A673 (cell line): ENCODE measurements at regions not wholly inside any gene's neighbourhood (a gene's known extent, or its start where the extent isn't known, plus 50 kb on each side); places are given as distances from the start of the nearest gene placed in this dataset.
"Not testable (repeated sequence)": the region's sequence is repeated elsewhere in the genome, so short reads cannot be mapped to it uniquely, and the experiment has no call there.

Source experiments
- BruUV-seq: library from RNA; stranded (reverse); fragments of 400-500 nt; replicated peaks from 2 replicates; lab custom pipeline; 2021; lab: Mats Ljungman, UMichigan
- CTCF ChIA-PET: fragments of 300-600 bp; sonication (Branson Sonifier 250); formaldehyde crosslinking; loops from one replicate; lab custom pipeline; 2022; ENCODE audit warnings: antibody characterized with exemption; lab: Charles Lee
- POLR2A ChIA-PET: fragments of 300-600 bp; sonication (Branson Sonifier 250); formaldehyde crosslinking; loops from one replicate; lab custom pipeline; 2022; ENCODE audit warnings: antibody characterized with exemption; ENCODE audit not compliant: low non-redundant PET; lab: Charles Lee
- DNase-seq: peaks from one replicate; pipeline ENCODE4 v3.0.0-alpha.2; 2015; ENCODE audit warnings: low spot score
- H3K27ac ChIP-seq: fragments of 200-600 bp; sonication (generic); 2 replicates; pipeline ENCODE4 v1.5.1; 2016; ENCODE audit warnings: mixed run types, low read depth, mild to moderate bottlenecking, mixed read lengths, antibody characterized with exemption, low read length; ENCODE audit not compliant: poor library complexity, severe bottlenecking
- H3K27me3 ChIP-seq: fragments of 200-600 bp; sonication (generic); replicated peaks from 2 replicates; pipeline ENCODE4 v1.6.1; 2017; ENCODE audit warnings: mixed run types, low read depth, mild to moderate bottlenecking, mixed read lengths, antibody characterized with exemption, low read length; ENCODE audit not compliant: insufficient read depth, poor library complexity
- H3K36me3 ChIP-seq: fragments of 200-600 bp; sonication (generic); 2 replicates; pipeline ENCODE4 v1.6.1; 2016; ENCODE audit warnings: mixed run types, mild to moderate bottlenecking, mixed read lengths, antibody characterized with exemption, low read length; ENCODE audit not compliant: insufficient read depth, poor library complexity, severe bottlenecking
- H3K4me1 ChIP-seq: fragments of 200-600 bp; sonication (generic); 2 replicates; pipeline ENCODE4 v1.6.1; 2017; ENCODE audit warnings: mixed run types, mild to moderate bottlenecking, mixed read lengths, antibody characterized with exemption, low read length; ENCODE audit not compliant: insufficient read depth, poor library complexity, severe bottlenecking
- H3K4me3 ChIP-seq: fragments of 200-600 bp; sonication (generic); 2 replicates; pipeline ENCODE4 v1.5.1; 2016; ENCODE audit warnings: low read depth, mixed run types, mild to moderate bottlenecking, mixed read lengths, low read length; ENCODE audit not compliant: poor library complexity, severe bottlenecking
- H3K9me3 ChIP-seq: fragments of 200-600 bp; sonication (generic); 2 replicates; pipeline ENCODE4 v1.6.1; 2016; ENCODE audit warnings: mixed run types, low read depth, mild to moderate bottlenecking, mixed read lengths, antibody characterized with exemption, low read length; ENCODE audit not compliant: poor library complexity, severe bottlenecking
- CTCF ChIP-seq: fragments of 300-800, 200-600 bp; sonication (generic); conservative IDR thresholded peaks from 2 replicates; pipeline ENCODE4 v1.5.1; 2017; ENCODE audit warnings: low read depth, mild to moderate bottlenecking, antibody characterized with exemption, low read length, moderate library complexity, mixed read lengths
- EZH2 ChIP-seq: fragments of 200-600 bp; sonication (generic); IDR thresholded peaks from 2 replicates; pipeline ENCODE4 v1.6.1; 2017; ENCODE audit warnings: borderline replicate concordance, low read depth, mild to moderate bottlenecking, mixed read lengths, antibody characterized with exemption, low read length; ENCODE audit not compliant: poor library complexity, severe bottlenecking
- intact Hi-C: fragments of 100-400 bp; cut with micrococcal nuclease; formaldehyde crosslinking; loops from one replicate; pipeline ENCODE4 v1.10.0; 2022; ENCODE audit not compliant: unreplicated experiment

DNA sequence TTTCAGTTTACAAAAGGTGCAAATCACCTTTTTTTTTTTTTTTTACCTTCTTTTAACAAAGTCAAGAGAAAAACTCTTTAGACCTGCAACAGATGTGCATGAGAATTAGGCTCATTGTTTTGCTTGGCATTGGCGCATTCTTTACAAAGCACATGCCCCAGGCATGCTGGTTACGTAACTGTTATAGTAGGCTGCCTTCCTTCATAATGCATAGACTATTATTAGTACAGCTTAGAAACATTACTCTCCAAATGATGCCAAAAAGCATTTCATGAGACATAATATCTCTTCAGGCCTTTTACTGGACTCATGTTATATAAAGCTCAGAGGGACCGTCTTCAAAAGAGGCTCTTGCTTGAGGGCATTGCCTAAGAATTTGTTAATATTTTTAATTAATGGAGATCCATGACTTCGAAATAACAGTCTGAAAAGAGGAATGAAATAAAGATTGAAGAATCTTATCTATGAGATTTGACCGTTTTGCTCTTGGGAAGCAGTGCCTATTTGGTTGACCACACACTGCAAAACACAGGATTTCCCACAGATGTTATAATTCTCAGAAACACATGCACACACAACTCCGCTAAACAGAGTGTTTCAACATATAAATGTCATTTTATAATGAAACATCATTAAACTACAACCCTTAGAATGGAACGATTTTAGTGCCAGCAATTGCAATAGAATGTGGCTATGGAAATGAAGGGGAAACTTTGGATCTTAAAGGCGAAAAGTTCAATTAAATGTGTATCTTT is 478.7 kb downstream of the PRR16 start:
- Histone ChIP-seq H3K27ac (no peak overlapping the region), H3K27me3 (no peaks in the 10 kb centered on the region), H3K36me3 (no peaks in the 10 kb centered on the region), H3K4me1 (no peaks in the 10 kb centered on the region), H3K4me3 (no peak overlapping the region), H3K9me3 (no peaks in the 10 kb centered on the region)
- BruUV-seq: no TSS peak
- ChIA-PET CTCF (no interaction called here), POLR2A (no interaction called here)
- TF ChIP-seq EZH2 (no peak), CTCF (no peak)
- intact Hi-C loops: no loop called here
- DNase-seq: no peak

DNA sequence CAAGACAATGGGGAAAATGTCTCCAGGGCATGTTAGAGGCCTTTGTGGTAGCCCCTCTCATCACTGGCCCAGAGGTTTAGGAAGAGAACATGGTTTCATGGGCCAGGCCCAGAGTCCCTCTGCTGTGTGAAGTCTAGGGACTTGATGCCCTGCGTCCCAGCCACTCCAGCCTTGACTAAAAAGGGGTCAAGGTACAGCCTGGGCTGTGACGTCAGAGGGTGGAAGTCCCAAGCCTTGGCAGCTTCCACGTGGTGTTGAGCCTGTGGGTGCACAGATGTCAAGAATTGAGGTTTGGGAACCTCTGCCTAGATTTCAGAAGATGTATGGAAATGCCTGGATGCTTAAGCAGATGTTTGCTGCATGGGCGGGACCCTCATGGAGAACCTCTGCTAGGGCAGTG is 485.5 kb downstream of the PRR16 start:
- BruUV-seq, POLR2A ChIA-PET, H3K9me3 ChIP-seq, H3K4me1 ChIP-seq, H3K36me3 ChIP-seq, intact Hi-C loops, H3K27ac ChIP-seq, H3K27me3 ChIP-seq, CTCF ChIA-PET, DNase-seq, H3K4me3 ChIP-seq: not testable (repeated sequence)

- H3K4me1 ChIP-seq, H3K36me3 ChIP-seq, H3K27me3 ChIP-seq, BruUV-seq, H3K27ac ChIP-seq, H3K9me3 ChIP-seq, POLR2A ChIA-PET, H3K4me3 ChIP-seq, DNase-seq, CTCF ChIA-PET, intact Hi-C loops: not testable (repeated sequence)
These were observed 489.3 kb downstream of the PRR16 start for GRCh38 chr5:120953445-120953844.

- H3K4me3 ChIP-seq: no peak overlapping the region
- H3K27me3 ChIP-seq: no peaks in the 10 kb centered on the region
- H3K4me1 ChIP-seq: no peaks in the 10 kb centered on the region
- TF ChIP-seq CTCF (no peak), EZH2 (no peak)
- CTCF ChIA-PET: no interaction called here
- no peaks in the 10 kb centered on the region for H3K36me3 ChIP-seq
- H3K9me3 ChIP-seq: peaks cover 5% of the 10 kb centered on the region
- H3K27ac ChIP-seq: no peak overlapping the region
- intact Hi-C loops: no loop called here
- POLR2A ChIA-PET: no interaction called here
- DNase-seq: no peak
- no TSS peak for BruUV-seq
These were observed 490.2 kb downstream of the PRR16 start for GRCh38 chr5:120954255-120954654.
